ENCODE measurements at regions not wholly inside any gene's neighbourhood (a gene's known extent, or its start where the extent isn't known, plus 50 kb on each side); places are given as distances from the start of the nearest gene placed in this dataset.
A peak's percentile ranks its signal among the peaks of the same experiment; 100 is the strongest.

DNA sequence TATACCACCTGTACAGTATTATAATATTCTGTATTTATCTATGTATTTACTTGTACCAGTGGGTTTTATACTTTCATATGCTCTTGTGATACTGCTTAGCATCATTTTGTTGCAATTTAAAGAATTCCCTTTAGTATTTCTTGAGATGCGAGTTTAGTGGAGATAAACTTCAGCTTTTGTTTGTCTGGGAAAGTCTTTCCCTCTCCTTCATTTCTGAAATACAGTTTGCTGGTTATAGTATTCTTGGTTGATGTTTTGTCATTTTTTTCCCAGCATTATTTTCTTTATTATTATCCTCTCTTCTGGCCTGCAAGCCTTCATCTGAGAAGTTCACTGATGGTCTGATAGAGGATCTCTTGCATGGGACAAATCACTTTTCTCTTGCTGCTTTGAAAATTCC lies 136.6 kb upstream of the MCHR2 start:
- DNase-seq, result no peak

DNA sequence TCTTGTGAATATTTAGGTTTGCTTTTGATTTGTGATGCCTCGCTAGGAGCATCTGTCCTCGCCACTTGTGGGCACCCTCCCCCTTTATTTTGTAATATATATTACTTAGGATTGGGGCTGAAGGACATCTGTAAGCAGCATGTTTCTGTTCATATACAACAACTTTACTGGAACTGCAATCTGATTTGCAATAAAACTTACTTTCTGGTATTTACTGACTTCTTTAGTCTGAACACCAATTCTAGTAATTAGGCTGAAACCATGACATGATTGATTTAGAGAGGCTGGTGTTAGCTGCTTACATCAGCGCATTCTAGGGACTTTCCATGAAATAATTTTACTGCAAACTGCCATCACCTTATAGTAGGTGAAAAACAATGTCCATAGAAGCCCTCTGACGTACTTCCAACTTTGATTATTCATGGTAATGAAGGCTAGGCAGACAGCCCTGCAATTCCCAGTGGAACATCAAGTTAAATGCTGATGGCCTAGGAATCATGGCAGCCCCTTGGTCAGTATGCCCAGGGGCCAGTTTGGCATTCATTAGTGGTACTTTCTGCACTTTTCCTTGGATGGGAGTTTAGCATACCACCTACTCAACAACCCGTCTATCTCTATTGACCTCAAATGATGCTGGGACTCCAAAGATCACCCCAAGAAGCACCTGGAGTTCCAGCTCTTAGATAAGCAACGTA lies 132.9 kb upstream of the MCHR2 start:
- no peak for DNase-seq

DNA sequence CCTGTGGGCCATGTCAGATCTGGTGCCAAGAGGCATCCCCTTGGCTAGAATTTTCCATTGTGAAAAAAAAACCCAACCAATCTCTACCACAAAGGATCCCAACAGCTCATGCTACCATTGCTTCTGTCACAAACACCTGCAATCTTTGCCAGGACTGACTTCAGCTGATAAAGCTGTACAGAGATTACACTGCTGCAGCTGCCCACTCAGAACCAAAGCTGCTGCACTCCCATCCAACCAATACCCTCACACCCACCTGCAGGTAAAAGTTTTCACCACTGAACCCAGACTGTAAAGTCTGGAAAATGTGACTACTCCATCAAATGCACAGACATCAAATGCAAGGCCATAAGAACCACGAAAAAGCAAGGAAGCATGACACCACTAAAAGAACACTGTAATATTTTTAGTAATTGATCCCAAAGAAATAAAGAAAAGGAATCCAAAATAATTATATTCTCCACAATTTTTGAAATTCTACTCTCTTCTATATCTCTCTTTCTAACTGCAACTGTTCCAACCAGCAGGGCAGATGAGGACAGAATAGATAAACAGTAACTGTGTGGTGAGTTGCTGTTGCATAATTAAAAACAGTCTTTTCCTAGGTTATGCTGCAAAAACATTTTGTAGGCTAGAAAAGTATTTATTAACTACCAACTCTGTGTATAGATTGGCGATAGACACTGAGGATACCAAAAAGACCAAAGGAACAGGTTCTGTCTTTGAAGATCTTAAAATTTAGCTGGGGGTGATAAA lies 128.0 kb upstream of the MCHR2 start:
- no peak for DNase-seq

DNA sequence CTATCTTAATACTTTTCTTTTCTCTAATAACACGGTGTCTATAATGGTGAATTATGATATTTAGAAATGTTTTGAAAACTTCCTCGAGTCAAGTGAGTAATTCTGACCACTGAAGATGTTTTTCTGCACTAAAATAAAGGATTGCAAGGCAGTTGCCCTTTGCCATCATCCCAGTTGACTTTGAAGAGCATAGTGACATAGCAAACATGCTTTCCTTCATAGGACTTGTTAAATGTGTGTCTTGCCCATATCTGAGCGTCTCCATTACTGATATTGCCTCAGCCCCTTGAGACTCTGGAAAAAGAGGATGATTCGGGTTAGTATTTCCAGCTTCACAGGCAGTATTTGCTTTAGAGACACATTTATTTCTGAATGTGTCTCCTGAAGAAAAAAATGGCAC lies 125.2 kb upstream of the MCHR2 start:
- no peak for DNase-seq

DNA sequence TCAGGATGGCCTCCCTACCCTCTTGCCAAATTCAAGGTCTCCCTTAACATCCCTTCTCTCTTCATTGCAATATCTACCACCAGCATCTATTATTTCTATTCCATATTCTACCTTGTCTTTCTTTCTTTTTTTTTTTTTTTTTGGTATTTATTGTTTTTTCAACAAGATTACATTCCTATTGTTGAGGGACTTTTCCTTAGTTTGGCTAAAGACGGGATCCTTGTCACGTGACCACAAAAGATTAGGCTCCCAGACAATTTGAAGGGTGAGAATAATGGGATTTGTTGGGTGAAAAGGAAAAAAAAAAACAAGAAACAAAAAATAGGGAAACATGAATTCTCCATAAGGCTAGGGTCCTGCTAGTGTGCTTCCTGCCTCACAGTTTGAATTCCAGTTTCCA lies 124.3 kb upstream of the MCHR2 start:
- no peak for DNase-seq

DNA sequence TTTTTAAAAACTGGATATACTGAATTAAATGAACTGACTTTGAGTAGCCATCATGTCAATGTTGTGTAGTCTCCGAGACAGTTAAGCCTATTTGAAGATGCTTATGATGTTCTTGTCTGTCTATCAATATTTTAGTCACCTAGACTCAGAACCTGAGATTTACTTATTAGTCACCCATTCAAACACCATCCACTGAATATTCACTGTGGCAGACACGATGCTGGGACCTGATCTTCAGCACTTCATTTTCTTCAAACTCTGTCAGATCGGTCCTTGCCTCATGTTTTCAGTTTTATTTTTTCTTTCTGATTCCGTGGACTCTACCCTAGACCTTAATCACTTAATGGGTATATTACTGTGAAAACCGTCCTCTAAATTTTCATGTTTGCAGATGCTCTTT lies 123.7 kb upstream of the MCHR2 start:
- DNase-seq, result no peak

DNA sequence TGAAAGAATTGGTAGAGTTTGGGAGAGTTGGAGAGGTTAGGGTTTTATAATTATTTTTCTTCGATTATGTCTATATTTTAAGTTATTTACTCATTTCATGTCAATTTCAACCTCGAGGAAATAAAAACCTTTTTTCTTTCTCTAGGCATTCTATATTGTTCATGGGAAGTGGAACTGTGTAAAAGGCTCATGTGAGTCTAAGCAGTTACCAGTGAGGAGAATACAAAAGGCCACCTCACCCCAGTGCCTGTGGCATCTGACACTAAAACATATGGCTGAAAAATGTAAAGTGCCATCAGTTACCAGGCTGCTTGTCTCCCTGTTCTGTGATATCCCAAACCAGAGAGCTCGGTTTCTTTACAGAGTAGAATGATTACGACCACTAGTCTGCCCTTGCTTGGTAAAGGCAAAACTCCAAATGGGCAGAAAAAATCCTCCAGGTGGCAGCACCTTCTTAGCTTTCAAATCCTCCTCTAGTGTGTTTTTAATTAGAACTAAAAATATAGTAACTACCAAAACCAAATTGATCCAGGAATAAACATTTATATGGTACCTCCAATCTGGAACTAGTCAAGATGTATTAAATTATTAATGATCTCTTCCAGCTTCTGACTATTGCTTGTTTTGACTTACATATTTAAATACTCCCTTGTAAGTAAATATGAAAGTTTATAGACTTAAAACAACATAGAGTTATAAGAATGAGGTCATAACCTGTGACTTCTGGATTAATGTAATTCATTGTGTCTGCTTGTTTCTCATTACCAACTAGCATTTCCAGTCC lies 122.6 kb upstream of the MCHR2 start:
- DNase-seq, result peak; percentile 47

DNA sequence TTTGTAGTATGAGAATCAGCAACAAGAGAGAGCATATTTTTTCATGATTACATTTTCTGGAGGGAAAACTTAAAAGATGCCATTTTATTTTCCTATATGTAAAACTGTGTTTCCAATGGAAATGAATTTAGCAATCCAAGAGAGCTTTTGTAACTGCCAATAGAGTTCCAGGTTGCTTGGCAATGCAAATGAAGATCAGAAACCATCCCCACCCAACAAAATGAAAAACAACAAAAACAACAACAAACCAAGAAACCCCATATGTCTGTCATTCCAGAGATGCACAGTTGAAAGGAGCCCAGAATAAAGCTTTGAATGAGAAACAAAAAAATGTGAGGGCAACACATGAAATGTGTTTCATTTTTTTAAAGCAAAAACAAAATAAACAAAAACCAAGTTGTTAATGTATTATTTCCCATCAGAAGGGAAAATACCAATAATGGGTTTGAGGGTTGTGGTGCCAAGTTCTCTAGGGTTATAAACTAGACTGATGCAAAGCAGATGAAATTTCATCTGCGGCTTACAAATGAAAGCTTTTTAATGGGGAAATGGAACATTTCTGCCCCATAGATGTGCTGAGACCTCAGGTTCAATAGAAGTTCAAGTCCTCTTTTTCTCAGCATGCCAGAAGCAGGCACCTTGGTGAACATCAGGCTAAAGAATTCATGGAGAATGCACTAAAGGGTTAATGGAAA lies 121.5 kb upstream of the MCHR2 start:
- DNase-seq, result no peak

DNA sequence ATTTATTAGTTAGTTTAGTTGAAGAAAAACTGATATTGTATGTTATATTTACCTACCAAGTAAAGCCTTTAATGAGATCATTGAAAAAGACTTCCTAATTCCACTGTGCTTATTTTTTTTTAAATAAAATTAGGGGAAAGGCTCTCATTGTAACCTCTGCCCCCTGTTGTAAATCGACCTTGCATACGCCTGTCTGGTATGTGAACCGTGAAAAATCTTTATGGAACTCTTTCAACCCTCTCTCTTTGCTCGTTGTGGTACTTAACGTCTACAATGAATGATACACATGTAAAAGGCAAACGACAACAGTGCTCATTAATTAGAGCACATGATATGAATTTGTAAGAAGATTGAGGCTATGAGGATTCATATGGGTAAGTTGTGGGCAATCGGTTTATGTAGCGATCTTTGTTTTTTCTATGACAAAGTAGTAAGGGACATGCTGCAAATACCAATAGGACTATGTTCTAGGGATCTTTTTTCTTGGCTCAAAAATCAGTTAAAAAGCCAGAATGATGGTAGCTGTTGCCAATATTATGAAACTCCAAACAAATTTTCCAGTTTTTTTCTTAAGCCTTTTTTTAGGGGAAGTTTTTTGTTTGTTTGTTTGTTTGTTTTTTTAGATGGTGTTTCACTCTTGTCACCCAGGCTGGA lies 119.0 kb upstream of the MCHR2 start:
- no peak for DNase-seq

DNA sequence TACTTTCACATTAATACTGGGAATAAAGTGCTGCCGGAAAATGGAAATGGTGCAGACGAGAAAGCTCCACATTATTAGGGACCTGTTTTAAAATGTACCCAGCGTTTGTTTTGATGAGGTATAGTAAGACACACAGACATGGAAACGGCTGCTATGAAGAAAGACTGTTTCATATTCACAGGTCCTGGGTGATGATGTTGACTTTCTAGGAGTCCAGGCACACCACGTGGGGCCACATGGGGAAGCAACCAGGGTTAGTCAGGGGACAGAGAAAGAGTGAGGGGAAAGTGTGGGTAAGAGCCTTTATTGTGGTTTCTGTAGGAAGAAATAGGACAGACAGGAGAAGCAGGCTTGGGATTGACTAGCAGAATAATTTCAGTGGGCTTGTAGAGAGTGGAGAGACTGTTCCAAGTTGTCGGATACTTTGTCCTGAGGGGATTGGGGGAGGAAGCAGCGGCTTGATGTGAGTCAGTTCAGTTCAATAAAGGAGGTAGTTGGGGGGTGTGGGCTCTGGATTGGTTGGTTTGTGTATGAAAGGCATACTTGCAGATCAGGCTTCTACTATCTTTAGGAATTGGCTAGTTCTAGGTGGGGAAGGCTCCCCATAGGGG lies 112.0 kb upstream of the MCHR2 start:
- no peak for DNase-seq

DNA sequence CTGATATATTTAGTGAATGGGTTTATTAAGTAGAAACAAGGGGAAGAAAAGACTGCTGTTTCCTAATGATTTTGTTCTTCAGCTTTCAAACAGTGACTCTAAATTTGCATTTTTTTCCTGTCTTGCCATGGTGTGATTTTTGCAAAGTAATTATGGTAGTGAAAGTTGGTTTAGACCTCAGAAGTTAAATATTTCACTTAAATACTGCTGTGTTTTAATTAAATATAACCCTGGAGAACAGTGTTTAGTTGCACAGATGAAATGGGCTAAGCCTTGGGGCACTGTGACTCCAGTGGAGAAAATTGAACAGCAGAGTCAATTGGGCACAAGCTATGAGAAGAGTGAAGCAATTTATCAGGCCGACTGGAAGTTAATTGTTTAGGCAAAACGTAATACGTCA lies 111.1 kb upstream of the MCHR2 start:
- no peak for DNase-seq

DNA sequence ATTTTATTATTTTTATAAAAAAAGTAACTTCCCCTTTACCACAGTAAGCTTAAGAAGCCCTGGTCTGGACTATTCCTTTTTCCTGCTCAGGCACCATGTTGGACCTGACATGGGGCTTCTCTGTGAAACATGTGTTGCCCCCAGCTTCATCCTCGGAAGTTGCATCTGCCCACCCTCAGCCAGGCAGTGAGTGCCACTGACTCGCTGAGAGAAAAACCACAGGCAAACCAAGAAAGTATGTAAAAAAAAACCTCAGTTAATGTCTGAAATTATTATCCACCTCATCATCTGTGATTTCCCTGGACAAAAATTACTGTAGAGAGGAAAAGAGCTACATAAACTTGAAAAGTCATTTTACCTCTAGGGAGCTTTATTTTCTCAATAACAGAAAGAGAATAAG lies 109.9 kb upstream of the MCHR2 start:
- DNase-seq, result no peak

DNA sequence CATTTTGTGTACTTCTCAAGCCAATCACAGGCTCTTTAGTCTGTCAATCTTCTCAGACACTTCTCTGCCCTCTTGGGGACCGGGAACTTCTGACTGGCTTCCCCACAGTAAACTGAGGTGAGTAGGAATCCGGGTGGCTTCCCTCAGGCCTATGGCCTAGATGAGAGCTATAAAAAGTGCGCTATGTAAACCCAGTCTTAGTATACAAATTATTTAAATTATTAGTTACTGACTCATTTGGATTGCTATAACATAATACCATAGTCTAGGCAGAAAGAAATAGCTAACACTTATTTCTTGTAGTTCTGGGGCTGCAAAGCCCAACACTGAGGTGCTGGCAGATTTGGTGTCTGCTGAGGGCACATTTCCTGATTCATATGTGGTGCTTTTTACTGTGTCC lies 109.2 kb upstream of the MCHR2 start:
- DNase-seq, result no peak

DNA sequence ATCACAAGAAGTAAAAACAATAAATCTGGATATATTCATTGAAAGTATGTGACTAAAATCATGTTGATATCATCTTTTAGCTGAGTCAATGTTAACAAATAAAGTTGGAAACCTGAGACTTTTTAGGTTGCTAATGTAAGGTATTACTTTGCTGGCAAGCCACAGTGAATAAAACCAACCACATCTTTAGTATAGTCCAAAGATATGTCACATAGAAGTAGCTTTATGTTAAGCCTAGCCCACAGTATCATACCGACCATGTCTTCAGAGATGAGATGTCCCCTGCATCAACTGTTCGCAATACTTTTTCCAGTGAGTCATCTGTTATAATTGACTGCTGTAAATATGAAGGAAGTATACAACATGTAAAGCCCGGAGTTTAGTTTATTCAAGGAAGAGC lies 107.6 kb upstream of the MCHR2 start:
- no peak for DNase-seq

DNA sequence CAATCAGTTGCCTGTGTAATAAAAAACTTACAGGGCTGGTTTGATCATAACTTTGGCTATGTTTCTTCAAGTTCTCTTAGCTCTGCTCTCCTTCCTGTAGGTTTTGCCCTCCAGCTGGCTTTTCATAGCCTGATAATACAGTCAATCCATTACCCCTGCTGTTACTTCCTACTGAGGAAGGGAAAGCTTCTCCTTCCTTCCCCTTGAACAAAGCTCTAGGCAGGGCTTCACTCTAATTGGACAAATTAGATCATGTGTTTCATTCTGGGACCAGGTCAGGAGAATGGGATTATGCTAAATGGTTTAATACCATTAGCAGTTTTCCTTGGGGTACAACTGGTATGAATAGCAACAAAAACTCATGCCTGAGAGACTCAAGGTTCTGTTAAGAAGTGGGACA lies 106.8 kb upstream of the MCHR2 start:
- no peak for DNase-seq

DNA sequence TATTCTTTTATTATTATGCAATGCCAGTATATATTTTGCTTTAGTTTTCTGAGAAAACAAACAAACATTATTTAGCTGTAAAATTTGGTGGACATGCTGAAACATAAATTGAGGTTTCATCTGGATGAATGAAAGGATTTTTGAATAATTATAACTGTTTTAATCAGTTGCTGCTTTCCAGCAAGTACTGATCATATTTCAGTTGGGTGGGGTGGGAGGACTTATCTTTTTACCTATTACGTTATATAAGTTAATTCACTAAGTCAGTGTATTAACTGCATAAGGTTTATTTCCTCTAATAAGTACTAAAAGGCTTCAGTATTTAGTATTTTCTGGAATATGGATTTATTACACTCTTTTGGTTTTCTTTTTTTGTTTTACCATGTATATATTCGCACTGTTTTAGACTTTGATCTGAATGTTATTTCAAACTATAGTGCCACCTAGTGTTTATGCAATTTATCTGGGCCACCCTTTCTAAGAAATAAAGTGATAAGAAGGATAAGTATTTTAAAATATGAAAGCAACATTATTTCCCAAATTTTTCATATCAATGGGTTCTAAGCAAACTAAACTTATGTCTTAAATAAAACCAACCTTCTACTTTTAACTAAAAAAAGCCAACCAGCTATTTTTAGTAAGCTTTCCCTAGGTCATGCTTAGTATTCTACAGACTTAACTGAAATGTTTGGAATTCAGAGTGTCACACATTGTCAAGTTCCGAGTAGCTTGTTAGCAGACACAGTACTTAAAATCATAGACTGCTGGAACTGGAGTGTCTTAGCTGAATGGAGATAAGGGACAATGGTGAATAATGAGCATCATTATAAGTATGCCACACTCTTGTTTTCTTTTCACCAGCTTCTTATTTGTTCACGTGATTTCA lies 105.4 kb upstream of the MCHR2 start:
- DNase-seq, result no peak

DNA sequence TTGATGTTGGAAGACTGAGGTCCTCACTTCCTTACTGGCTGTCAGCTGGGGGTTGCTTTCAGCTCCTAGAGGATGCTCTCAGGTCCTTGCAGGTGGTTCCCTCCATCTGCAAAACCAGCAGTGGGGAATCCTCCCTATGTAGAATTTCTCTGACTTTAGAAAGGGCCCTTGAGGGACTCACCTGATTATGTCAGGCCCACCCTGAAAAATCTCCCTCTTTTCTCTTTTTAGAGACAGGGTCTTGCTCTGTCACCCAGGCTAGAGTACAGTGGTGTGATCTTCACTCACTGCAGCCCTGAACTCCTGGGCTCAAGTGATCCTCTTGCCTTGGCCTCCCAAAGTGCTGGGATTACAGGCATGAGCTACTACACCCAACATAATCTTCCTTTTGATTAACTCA lies 102.9 kb upstream of the MCHR2 start:
- no peak for DNase-seq

DNA sequence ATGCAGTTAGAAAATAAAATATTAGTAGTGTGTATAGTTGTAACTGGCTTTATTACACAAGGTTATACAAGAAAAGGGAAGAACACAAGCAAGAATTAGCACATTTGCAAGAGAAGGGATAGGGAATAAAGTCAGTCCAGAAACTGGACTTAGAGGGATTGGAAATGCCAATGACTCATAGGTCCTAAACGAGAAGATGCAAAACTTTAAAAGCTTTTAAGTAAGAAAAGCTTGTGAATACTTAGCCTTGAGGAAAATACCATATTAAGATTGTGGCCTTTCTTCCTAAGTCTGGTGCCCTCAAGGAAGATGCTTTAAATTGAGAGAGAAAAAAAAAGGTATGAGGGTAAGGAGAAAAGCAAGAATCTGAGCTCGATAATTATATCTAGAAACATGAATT lies 102.3 kb upstream of the MCHR2 start:
- no peak for DNase-seq

DNA sequence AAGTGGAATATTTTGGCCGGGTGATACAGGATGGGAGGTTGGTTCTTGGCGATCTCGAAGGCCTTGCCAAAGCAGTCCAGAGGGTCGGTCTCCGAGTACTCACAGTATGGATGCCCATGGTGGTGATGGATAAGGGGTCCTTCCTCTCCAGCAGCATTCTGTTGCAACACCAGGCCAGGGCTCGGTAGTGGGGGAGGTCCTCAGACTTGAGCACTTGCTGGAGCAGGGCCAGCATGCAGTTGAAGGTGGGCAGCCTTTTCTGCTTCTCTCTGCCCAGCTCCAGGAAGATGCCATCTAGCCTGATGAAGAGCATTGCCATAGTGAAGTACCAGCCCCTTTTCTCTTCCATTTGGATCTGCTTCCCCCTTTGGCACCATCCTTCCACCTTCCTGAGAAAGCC lies 99.4 kb upstream of the MCHR2 start:
- DNase-seq, result no peak

DNA sequence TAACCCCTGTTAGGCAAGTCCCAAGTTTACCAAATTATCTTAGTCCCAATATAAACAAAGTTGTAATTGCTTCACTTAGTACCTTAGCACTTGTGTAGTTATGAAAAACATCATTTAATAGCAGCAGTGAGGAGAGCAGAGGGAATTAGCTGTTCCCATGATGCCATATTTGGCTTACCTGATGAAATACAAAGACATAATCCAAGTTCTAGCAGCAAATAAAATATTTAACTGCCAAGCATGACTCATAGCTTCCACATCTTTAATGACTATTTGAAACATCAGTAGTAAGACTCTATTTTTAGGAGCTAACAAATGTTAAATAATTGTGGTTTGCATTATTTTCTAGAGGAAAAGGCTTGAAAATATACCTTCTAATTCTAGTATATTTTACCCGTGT lies 94.0 kb upstream of the MCHR2 start:
- DNase-seq, result no peak

DNA sequence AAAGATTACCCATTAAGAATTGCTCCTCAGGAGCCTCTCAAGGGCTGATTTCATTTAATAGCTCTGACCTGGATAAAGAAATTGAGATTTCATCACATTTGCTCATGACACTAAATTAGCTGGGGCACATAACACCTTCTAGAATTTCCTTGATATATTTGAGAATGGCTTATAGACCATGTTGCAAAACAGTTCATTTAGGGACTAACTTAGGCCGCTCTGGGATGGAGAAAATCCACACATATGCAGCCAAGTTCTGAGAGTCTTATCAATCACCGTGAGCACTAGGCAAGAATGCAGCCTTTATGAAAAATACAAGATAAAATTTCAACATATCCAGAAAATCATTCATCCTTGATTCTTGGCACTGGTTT lies 91.0 kb upstream of the MCHR2 start:
- no peak for DNase-seq

Data from NCI-H524 treated with DMSO at 0.1 percent for 48 hours (cell line).